ENCODE measurements at regions not wholly inside any gene's neighbourhood (a gene's known extent, or its start where the extent isn't known, plus 50 kb on each side); places are given as distances from the start of the nearest gene placed in this dataset.

DNA sequence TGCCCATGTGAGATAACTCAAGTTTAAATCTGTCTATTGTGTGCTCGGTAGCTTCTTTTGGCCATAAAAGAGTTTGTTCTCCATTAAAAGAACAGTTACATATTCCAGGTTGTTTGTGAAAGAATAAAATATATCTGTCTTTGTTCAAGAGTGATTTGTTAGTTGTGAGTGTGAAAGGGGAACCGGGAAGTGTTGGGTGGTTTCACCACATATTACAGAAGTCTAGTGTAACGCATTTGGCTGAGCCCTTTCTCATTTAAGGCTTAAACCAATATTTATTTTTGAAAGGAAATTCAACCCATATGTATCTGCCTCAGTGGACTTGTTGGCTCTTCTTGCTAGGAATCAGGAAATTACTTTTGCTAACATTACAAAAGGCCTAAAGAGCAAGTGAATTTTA is 54.1 kb upstream of the DMRTA1 start:
- no peak overlapping the region for H3K27ac ChIP-seq (ENCODE audit: low read length)
- no peaks in the 10 kb centered on the region for H3K9me3 ChIP-seq (ENCODE audit: control insufficient read depth, low read depth, low read length)
- no peaks in the 10 kb centered on the region for H3K36me3 ChIP-seq (ENCODE audit: control insufficient read depth, insufficient read depth, low read length)
- no peaks in the 10 kb centered on the region for H3K27me3 ChIP-seq (ENCODE audit: control insufficient read depth, insufficient read depth, low read length)
- no CpG with 5 or more reads among the region's 3 CpGs for WGBS (ENCODE audit: insufficient coverage, low lambda C conversion rate)
- no peak for DNase-seq
- no peak overlapping the region for H3K4me3 ChIP-seq (ENCODE audit: low read length)
- no peaks in the 10 kb centered on the region for H3K4me1 ChIP-seq (ENCODE audit: control insufficient read depth, insufficient read depth, low read length)

DNA sequence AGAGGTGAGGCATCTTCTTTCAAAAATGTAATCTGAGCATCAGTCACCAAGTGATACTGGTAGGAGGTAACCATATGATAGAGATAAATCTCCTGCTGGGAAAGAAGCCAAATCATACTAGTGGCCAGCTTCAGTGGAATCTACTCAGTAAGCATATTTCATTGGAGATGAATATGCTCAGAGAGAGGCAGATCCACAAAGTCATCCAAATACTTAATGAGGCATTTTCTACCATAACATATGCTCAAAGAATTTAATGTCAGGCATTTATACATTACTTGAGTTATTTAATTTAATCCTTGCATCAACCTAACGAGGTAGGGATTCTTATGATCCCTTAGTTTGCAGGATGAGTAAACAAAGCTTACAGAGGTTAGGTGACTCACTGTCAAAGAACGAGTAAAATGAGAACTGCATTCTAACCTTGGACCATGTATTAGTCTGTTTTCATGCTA is 50.9 kb upstream of the DMRTA1 start:
- Histone ChIP-seq H3K27ac (ENCODE audit: low read length) (no peak overlapping the region), H3K36me3 (ENCODE audit: control insufficient read depth, insufficient read depth, low read length) (no peaks in the 10 kb centered on the region), H3K4me3 (ENCODE audit: low read length) (no peak overlapping the region), H3K27me3 (ENCODE audit: control insufficient read depth, insufficient read depth, low read length) (no peaks in the 10 kb centered on the region), H3K4me1 (ENCODE audit: control insufficient read depth, insufficient read depth, low read length) (no peaks in the 10 kb centered on the region), H3K9me3 (ENCODE audit: control insufficient read depth, low read depth, low read length) (no peaks in the 10 kb centered on the region)
- WGBS (ENCODE audit: insufficient coverage, low lambda C conversion rate): no CpG with 5 or more reads among the region's 2 CpGs
- no peak for DNase-seq
